Activated CD8-positive, alpha-beta T cell treated with anti-CD3 and anti-CD28 coated beads for 36 hours (primary cell): ENCODE measurements at regions not wholly inside any gene's neighbourhood (a gene's known extent, or its start where the extent isn't known, plus 50 kb on each side); places are given as distances from the start of the nearest gene placed in this dataset.
A peak's percentile ranks its signal among the peaks of the same experiment; 100 is the strongest.

Experiments
- ATAC-seq: fragments of 200-7000 bp; cut with Tn5 transposase; one replicate; pipeline ENCODE4 v1.10.0; 2021; ENCODE audit warnings: mild to moderate bottlenecking, moderate library complexity
- CTCF ChIA-PET: fragments of 350-600 bp; sonication (Branson Sonifier 250); formaldehyde crosslinking; loops from one replicate; lab custom pipeline; 2021; ENCODE audit warnings: antibody characterized with exemption; lab: Charles Lee
- POLR2A ChIA-PET: fragments of 350-600 bp; sonication (Branson Sonifier 250); formaldehyde crosslinking; loops from one replicate; lab custom pipeline; 2021; ENCODE audit warnings: antibody characterized with exemption; lab: Charles Lee
- DNase-seq: peaks from one replicate; pipeline ENCODE4 v3.0.0-alpha.2; 2020
- H3K27ac Mint-ChIP-seq: one replicate; pipeline ENCODE4 v1.8.0; 2021; ENCODE audit warnings: mild to moderate bottlenecking, mixed read lengths
- H3K27me3 Mint-ChIP-seq: one replicate; pipeline ENCODE4 v1.8.0; 2021; ENCODE audit warnings: mixed read lengths
- H3K36me3 Mint-ChIP-seq: one replicate; pipeline ENCODE4 v1.8.0; 2021; ENCODE audit warnings: low read depth, mixed read lengths
- H3K4me1 Mint-ChIP-seq: one replicate; pipeline ENCODE4 v1.8.0; 2021; ENCODE audit warnings: low read depth, mixed read lengths
- H3K4me3 Mint-ChIP-seq: one replicate; pipeline ENCODE4 v1.8.0; 2021; ENCODE audit warnings: mild to moderate bottlenecking, moderate library complexity, mixed read lengths
- H3K9me3 Mint-ChIP-seq: one replicate; pipeline ENCODE4 v1.8.0; 2021; ENCODE audit warnings: mixed read lengths
- intact Hi-C: fragments of 100-400 bp; cut with micrococcal nuclease; formaldehyde crosslinking; loops from one replicate; pipeline ENCODE4 v1.10.0; 2022
- TF ChIP-seq, protein P1 (sequence below): fragments of 200-600 bp; IDR thresholded peaks from one replicate; pipeline ENCODE4 v1.8.0; 2022; ENCODE audit warnings: antibody characterized with exemption, mild to moderate bottlenecking

- no peak for DNase-seq
- Mint-ChIP-seq H3K4me1 (peaks cover 57% of the 10 kb centered on the region), H3K9me3 (no peaks in the 10 kb centered on the region), H3K36me3 (no peaks in the 10 kb centered on the region), H3K27ac (no peak overlapping the region), H3K4me3 (no peak overlapping the region), H3K27me3 (no peaks in the 10 kb centered on the region)
- intact Hi-C loops = loop anchor here (5.0 kb wide), 3 partner anchors 64 to 129 kb away; no protein-coding TSS in a partner anchor
- ChIA-PET CTCF (interaction anchor here (1.0 to 1.9 kb wide), 4 partner anchors 9 to 145 kb away, joined by 3 to 6 read pairs (median 4); no protein-coding TSS in a partner anchor), POLR2A (interaction anchor here (0.6 to 1.5 kb wide), 2 partner anchors 10 to 20 kb away, joined by 3 to 5 read pairs; no protein-coding TSS in a partner anchor)
- no peak for ATAC-seq
- TF ChIP-seq, protein P1, sequence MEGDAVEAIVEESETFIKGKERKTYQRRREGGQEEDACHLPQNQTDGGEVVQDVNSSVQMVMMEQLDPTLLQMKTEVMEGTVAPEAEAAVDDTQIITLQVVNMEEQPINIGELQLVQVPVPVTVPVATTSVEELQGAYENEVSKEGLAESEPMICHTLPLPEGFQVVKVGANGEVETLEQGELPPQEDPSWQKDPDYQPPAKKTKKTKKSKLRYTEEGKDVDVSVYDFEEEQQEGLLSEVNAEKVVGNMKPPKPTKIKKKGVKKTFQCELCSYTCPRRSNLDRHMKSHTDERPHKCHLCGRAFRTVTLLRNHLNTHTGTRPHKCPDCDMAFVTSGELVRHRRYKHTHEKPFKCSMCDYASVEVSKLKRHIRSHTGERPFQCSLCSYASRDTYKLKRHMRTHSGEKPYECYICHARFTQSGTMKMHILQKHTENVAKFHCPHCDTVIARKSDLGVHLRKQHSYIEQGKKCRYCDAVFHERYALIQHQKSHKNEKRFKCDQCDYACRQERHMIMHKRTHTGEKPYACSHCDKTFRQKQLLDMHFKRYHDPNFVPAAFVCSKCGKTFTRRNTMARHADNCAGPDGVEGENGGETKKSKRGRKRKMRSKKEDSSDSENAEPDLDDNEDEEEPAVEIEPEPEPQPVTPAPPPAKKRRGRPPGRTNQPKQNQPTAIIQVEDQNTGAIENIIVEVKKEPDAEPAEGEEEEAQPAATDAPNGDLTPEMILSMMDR = no peak
Measured at GRCh38 chr5:68431601-68432337, 216.2 kb downstream of the PIK3R1 start.

DNA sequence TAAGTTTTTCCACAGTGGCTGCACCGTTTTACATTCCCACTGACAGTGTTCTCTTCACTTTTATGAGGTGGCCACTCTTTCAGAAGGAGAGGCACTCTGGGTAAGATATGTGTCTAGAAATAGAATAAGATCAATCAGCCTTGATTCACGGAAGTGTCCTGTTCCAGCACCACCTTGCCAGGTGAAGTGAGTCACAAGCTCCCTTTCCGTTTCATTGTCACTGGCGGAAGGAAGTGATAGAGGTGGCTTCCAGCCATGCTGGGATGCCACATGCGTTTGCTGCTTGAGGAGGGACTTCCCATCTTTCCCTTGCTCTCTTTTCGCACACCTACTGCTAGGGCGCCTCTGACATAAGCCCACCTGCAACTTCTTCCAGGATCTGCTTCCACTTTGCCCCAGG is 217.1 kb downstream of the PIK3R1 start:
- no peaks in the 10 kb centered on the region for H3K27me3 Mint-ChIP-seq
- peaks cover 57% of the 10 kb centered on the region for H3K4me1 Mint-ChIP-seq
- ATAC-seq (no peak), DNase-seq (peak; percentile 34)
- ChIA-PET CTCF (interaction anchor here (1.3 to 3.6 kb wide), 3 partner anchors 27 to 146 kb away, joined by 3 to 20 read pairs (median 4); no protein-coding TSS in a partner anchor), POLR2A (no interaction called here)
- H3K27ac Mint-ChIP-seq = no peak overlapping the region
- H3K9me3 Mint-ChIP-seq = no peaks in the 10 kb centered on the region
- H3K4me3 Mint-ChIP-seq = no peak overlapping the region
- intact Hi-C loops = loop anchor here (5.0 kb wide), 3 partner anchors 65 to 130 kb away; no protein-coding TSS in a partner anchor
- TF ChIP-seq, protein P1 = no peak
- no peaks in the 10 kb centered on the region for H3K36me3 Mint-ChIP-seq

DNA sequence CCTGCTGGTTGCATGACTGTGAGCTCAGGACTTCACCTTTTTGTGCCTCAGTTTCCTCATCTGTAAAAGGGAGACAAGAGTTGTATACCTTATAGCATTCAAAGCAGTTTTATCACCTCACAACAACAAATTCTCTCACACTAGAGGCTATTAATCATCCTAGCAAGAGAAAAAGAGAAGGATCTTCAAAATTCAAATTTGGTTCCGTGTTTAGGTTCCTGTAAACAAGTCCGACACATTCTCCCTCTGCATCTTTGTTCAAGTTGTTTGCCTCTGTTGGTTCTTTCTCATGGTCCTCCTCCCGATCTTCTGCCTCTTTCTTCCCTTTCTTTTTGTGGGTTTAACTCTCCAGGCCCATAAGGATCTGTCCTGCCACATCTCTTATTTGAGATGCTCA is 218.0 kb downstream of the PIK3R1 start:
- peaks cover 57% of the 10 kb centered on the region for H3K4me1 Mint-ChIP-seq
- CTCF ChIA-PET = interaction anchor here (1.3 to 3.6 kb wide), 3 partner anchors 28 to 147 kb away, joined by 3 to 20 read pairs (median 4); no protein-coding TSS in a partner anchor

DNA sequence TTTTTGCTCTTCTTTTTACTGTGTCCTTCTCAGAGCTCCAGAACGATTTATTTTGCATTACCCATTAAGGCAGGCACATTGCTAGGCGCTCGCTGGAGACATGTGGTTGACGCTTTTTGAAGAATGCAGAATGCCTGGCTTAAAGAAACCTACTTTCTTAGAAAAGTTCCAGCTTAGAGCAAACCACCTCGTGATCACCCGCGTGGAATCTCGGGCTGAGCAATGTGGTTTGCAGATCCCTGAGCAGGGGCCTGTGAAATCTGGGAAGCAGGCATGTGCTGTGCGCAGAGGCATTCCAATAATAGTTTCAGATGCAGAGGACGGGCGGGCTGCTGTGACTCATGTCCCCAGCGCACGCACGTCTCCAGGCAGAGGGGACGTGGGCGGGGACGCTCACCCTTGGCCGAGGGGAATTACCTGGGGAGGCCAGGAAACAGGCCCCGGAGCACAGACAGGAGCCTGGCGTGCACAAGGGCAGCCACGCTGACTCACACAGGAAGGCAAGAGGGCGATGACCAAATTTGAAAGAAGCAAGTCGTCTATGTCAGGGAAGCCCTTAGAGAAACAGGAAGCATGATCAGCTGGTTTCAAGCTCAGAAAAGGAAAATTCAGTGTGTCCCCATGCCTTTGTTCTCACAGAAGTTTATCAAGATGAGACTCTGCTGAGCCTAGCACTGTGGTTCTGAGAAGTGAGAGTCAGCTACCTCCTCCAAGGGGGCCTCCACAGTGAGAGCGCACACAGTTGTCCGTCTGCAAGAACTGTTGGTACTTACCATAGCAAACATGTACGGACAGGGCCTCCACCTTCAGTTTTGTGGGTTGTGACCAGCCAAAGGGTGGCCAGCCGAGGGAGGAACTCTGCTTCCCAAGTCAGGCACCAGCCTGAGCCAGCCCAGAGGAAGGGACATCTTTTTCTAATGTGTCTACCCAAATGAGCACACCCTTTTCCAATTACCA is 218.6 kb downstream of the PIK3R1 start:
- DNase-seq (peak; percentile 98), ATAC-seq (peak; percentile 95)
- intact Hi-C loops = loop anchor here (5.0 kb wide), 3 partner anchors 67 to 132 kb away; no protein-coding TSS in a partner anchor
- Mint-ChIP-seq H3K27me3 (peaks cover 4% of the 10 kb centered on the region), H3K4me3 (peak overlapping the region; percentile 33), H3K27ac (peak overlapping the region; percentile 78), H3K4me1 (peaks cover 57% of the 10 kb centered on the region), H3K36me3 (no peaks in the 10 kb centered on the region), H3K9me3 (no peaks in the 10 kb centered on the region)
- POLR2A ChIA-PET = interaction anchor here (0.6 to 1.5 kb wide), 7 partner anchors 15 to 1230 kb away, joined by 3 to 4 read pairs (median 3); no protein-coding TSS in a partner anchor
- CTCF ChIA-PET = interaction anchor here (0.8 to 3.6 kb wide), 7 partner anchors 27 to 154 kb away, joined by 3 to 20 read pairs (median 3); no protein-coding TSS in a partner anchor
- TF ChIP-seq, protein P1 = no peak

More for the DNA sequence above, 218.0 kb downstream of the PIK3R1 start:
- H3K27me3 Mint-ChIP-seq = peaks cover 4% of the 10 kb centered on the region
- POLR2A ChIA-PET = interaction anchor here (1.1 to 1.3 kb wide), 2 partner anchors 27 to 217 kb away, joined by 3 to 4 read pairs; no protein-coding TSS in a partner anchor
- no peaks in the 10 kb centered on the region for H3K9me3 Mint-ChIP-seq
- no peak overlapping the region for H3K4me3 Mint-ChIP-seq
- H3K36me3 Mint-ChIP-seq = no peaks in the 10 kb centered on the region
- TF ChIP-seq, protein P1 = no peak
- H3K27ac Mint-ChIP-seq = peak overlapping the region; percentile 78
- intact Hi-C loops = loop anchor here (5.0 kb wide), 3 partner anchors 66 to 131 kb away; no protein-coding TSS in a partner anchor
- no peak for DNase-seq
- ATAC-seq = no peak
